OCI-LY7 (cell line): ENCODE measurements at regions not wholly inside any gene's neighbourhood (a gene's known extent, or its start where the extent isn't known, plus 50 kb on each side); places are given as distances from the start of the nearest gene placed in this dataset.

ENCODE experiments used
- BruUV-seq: library from RNA; stranded (reverse); fragments of 400-500 nt; replicated peaks from 2 replicates; lab custom pipeline; 2021; lab: Mats Ljungman, UMichigan
- CTCF ChIA-PET: fragments of 300-600 bp; sonication (Branson Sonifier 250); formaldehyde crosslinking; loops from one replicate; lab custom pipeline; 2022; ENCODE audit warnings: antibody characterized with exemption; ENCODE audit not compliant: unreplicated experiment; lab: Charles Lee
- POLR2A ChIA-PET: fragments of 300-600 bp; sonication (Branson Sonifier 250); formaldehyde crosslinking; loops from one replicate; lab custom pipeline; 2022; ENCODE audit warnings: antibody characterized with exemption; lab: Charles Lee
- DNase-seq: peaks from one replicate; pipeline ENCODE4 v3.0.0-alpha.2; 2015; ENCODE audit warnings: low spot score
- H2AFZ ChIP-seq: fragments of 200-600 bp; sonication (generic), shearing (Covaris generic); 2 replicates; pipeline ENCODE4 v1.6.1; 2014; ENCODE audit warnings: mild to moderate bottlenecking, antibody characterized with exemption, low read length, moderate library complexity
- H3K27ac ChIP-seq: fragments of 200-600 bp; sonication (generic); 2 replicates; pipeline ENCODE4 v1.5.1; 2014; ENCODE audit warnings: mixed run types, low read depth, mild to moderate bottlenecking, moderate library complexity, low read length, inconsistent platforms; ENCODE audit not compliant: poor library complexity, severe bottlenecking
- H3K36me3 ChIP-seq: fragments of 200-600 bp; sonication (generic); 2 replicates; pipeline ENCODE4 v1.6.1; 2014; ENCODE audit warnings: mild to moderate bottlenecking, antibody characterized with exemption, low read length, moderate library complexity, mixed read lengths; ENCODE audit not compliant: insufficient read depth
- H3K4me1 ChIP-seq: fragments of 200-600 bp; sonication (generic); 2 replicates; pipeline ENCODE4 v1.5.1; 2014; ENCODE audit warnings: mild to moderate bottlenecking, low read length; ENCODE audit not compliant: insufficient read depth, poor library complexity, severe bottlenecking
- H3K4me2 ChIP-seq: fragments of 200-600 bp; sonication (generic); 2 replicates; pipeline ENCODE4 v1.6.1; 2014; ENCODE audit warnings: mild to moderate bottlenecking, low read length
- H3K4me3 ChIP-seq: fragments of 200-600 bp; sonication (generic); 2 replicates; pipeline ENCODE4 v1.5.1; 2014; ENCODE audit warnings: mild to moderate bottlenecking, low read depth, low read length; ENCODE audit not compliant: poor library complexity, severe bottlenecking
- H3K79me2 ChIP-seq: fragments of 200-600 bp; sonication (generic); 2 replicates; pipeline ENCODE4 v1.6.1; 2016; ENCODE audit warnings: low read depth, mild to moderate bottlenecking, low read length, moderate library complexity, mixed read lengths; ENCODE audit not compliant: insufficient read depth
- H3K9me2 ChIP-seq: fragments of 200-600 bp; sonication (generic); 2 replicates; pipeline ENCODE4 v1.6.1; 2016; ENCODE audit warnings: mild to moderate bottlenecking, low read length, mixed read lengths; ENCODE audit not compliant: insufficient read depth
- H3K9me3 ChIP-seq: fragments of 200-600 bp; sonication (generic); 2 replicates; pipeline ENCODE4 v1.6.1; 2014; ENCODE audit warnings: mild to moderate bottlenecking, mixed run types, low read length, mixed read lengths
- H4K20me1 ChIP-seq: fragments of 200-600 bp; sonication (generic); 2 replicates; pipeline ENCODE4 v1.6.1; 2014; ENCODE audit warnings: mild to moderate bottlenecking, antibody characterized with exemption, low read length, moderate library complexity, mixed read lengths; ENCODE audit not compliant: insufficient read depth
- EZH2phosphoT487 ChIP-seq: fragments of 200-600 bp; sonication (generic); IDR thresholded peaks from 2 replicates; pipeline ENCODE4 v1.6.1; 2018; ENCODE audit warnings: low read depth, borderline replicate concordance, mild to moderate bottlenecking, mixed run types, antibody characterized with exemption, low read length, moderate library complexity, mixed read lengths
- intact Hi-C: fragments of 100-400 bp; cut with micrococcal nuclease; formaldehyde crosslinking; loops from one replicate; pipeline ENCODE4 v1.10.0; 2022; ENCODE audit not compliant: unreplicated experiment
- TF ChIP-seq, protein P1 (sequence below): fragments of 200-600 bp; sonication (generic); conservative IDR thresholded peaks from 2 replicates; pipeline ENCODE4 v1.5.1; 2014; ENCODE audit warnings: mild to moderate bottlenecking, antibody characterized with exemption, low read length, moderate library complexity, mixed read lengths

DNA sequence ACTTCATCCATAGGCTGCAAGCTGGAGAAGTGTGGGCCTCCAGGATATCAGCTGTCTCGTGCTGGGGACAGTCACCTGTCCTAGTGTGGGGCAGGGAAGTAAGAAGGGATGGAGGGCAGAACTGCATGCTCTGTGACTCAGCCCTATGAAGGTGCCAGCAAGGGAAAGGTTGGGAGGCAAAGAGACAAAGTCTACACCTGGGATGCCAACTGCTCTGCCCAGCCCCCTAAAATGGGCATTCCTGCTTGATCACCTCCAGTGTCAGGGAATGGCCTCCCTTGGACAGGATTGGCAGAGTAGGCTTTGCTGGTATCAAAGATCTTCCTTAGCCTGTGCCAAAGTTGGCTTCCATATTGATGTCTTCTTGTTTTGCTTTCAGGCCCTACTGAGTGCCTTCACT, 335.0 kb downstream of the BCL11B start:
- CTCF ChIA-PET, result no interaction called here
- no peaks in the 10 kb centered on the region for H3K4me1 ChIP-seq
- no peak for DNase-seq

DNA sequence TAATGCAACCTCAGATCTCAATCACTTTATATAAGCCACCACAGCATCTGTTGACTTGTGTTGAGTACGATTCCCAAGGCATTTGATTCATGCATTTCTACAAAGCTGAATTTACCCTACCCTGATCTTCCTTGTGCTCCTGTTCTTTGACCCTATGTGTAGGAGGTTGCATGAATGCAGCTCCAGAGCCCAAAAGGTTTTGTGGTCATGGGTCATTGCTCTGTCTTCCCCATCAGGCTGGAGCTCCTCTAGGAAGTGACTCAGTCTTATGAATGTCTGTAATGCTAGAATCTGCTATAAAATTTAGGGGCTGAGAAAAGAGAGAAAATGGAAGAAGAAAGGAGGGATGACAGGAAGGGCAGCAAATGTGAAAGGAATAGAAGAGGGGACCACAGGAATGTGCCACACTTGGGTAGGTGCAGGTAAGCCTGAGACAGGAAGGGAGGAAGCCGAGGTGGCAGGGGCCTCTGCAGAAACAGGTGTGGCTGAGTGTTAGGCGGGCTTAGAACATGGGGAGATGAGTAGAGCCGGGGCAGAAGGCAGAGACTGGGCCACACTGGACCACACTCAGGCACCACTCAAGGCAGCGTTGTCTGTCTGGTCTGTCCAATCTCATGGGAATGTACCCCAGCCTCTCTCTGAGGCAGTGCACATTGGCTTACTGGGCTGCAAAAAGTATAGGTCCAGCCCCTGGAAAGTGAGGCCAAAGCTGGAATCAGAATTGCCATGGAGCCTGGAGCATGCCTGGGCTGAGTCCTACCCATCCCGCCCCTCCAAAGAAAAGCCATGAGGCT, 334.1 kb downstream of the BCL11B start:
- H4K20me1 ChIP-seq, result no peaks in the 10 kb centered on the region
- no TSS peak for BruUV-seq
- CTCF ChIA-PET, result no interaction called here

More for the DNA sequence above, 335.0 kb downstream of the BCL11B start:
- Histone ChIP-seq H3K4me3 (no peak overlapping the region), H2AFZ (no peak overlapping the region), H3K36me3 (no peaks in the 10 kb centered on the region), H3K9me2 (no peaks in the 10 kb centered on the region), H3K79me2 (no peaks in the 10 kb centered on the region), H3K27ac (no peak overlapping the region), H4K20me1 (no peaks in the 10 kb centered on the region), H3K4me2 (no peak overlapping the region), H3K9me3 (no peaks in the 10 kb centered on the region)
- no TSS peak for BruUV-seq
- intact Hi-C loops, result no loop called here
- no peak for TF ChIP-seq EZH2phosphoT487
- TF ChIP-seq, protein P1, sequence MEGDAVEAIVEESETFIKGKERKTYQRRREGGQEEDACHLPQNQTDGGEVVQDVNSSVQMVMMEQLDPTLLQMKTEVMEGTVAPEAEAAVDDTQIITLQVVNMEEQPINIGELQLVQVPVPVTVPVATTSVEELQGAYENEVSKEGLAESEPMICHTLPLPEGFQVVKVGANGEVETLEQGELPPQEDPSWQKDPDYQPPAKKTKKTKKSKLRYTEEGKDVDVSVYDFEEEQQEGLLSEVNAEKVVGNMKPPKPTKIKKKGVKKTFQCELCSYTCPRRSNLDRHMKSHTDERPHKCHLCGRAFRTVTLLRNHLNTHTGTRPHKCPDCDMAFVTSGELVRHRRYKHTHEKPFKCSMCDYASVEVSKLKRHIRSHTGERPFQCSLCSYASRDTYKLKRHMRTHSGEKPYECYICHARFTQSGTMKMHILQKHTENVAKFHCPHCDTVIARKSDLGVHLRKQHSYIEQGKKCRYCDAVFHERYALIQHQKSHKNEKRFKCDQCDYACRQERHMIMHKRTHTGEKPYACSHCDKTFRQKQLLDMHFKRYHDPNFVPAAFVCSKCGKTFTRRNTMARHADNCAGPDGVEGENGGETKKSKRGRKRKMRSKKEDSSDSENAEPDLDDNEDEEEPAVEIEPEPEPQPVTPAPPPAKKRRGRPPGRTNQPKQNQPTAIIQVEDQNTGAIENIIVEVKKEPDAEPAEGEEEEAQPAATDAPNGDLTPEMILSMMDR, result no peak
- POLR2A ChIA-PET, result interaction anchor here (1.1 kb wide), 1 partner anchor 11 kb away, joined by 3 read pairs; no protein-coding TSS in a partner anchor

More for the DNA sequence above, 334.1 kb downstream of the BCL11B start:
- DNase-seq, result no peak
- Histone ChIP-seq H3K79me2 (no peaks in the 10 kb centered on the region), H3K27ac (no peak overlapping the region), H3K4me3 (no peak overlapping the region), H3K36me3 (no peaks in the 10 kb centered on the region), H2AFZ (no peak overlapping the region), H3K4me1 (no peaks in the 10 kb centered on the region), H3K9me2 (no peaks in the 10 kb centered on the region), H3K4me2 (no peak overlapping the region), H3K9me3 (no peaks in the 10 kb centered on the region)
- POLR2A ChIA-PET, result no interaction called here
- no peak for TF ChIP-seq EZH2phosphoT487
- TF ChIP-seq, protein P1, result no peak
- intact Hi-C loops, result no loop called here
